CD4-positive, CD25-positive, alpha-beta regulatory T cell (primary cell): ENCODE measurements at regions not wholly inside any gene's neighbourhood (a gene's known extent, or its start where the extent isn't known, plus 50 kb on each side); places are given as distances from the start of the nearest gene placed in this dataset.
A peak's percentile ranks its signal among the peaks of the same experiment; 100 is the strongest.

Experiments used
- ATAC-seq, 2 donors: fragments of 150-1000 bp; cut with Tn5 transposase; one replicate each; pipeline ENCODE4 v1.10.0; 2021; ENCODE audit warnings: low read depth in 2 of 2, moderate number of reproducible peaks in 2 of 2, moderate library complexity in 1 of 2
- DNase-seq, 3 donors: peaks; one replicate each; pipeline versions ENCODE4 v3.0.0 to v3.0.0-alpha.2; 2012 to 2022; ENCODE audit warnings: mixed read lengths in 1 of 3
- H3K27ac ChIP-seq: one replicate; pipeline ENCODE4 v1.7.0; 2013; ENCODE audit warnings: mild to moderate bottlenecking, low read length; ENCODE audit not compliant: insufficient read depth, poor library complexity, severe bottlenecking
- H3K27me3 ChIP-seq: one replicate; pipeline ENCODE4 v1.7.0; 2013; ENCODE audit warnings: low read length; ENCODE audit not compliant: control insufficient read depth, insufficient read depth
- H3K36me3 ChIP-seq: one replicate; pipeline ENCODE4 v1.7.0; 2013; ENCODE audit warnings: mild to moderate bottlenecking, low read length, moderate library complexity; ENCODE audit not compliant: control insufficient read depth, insufficient read depth
- H3K4me1 ChIP-seq: 2 replicates; pipeline ENCODE4 v1.7.0; 2013; ENCODE audit warnings: mild to moderate bottlenecking, low read length; ENCODE audit not compliant: insufficient read depth, control insufficient read depth, poor library complexity, severe bottlenecking
- H3K4me3 ChIP-seq: one replicate; pipeline ENCODE4 v1.7.0; 2013; ENCODE audit warnings: low read depth, mild to moderate bottlenecking, low read length, moderate library complexity
- H3K9me3 ChIP-seq, 2 experiments: 1 replicate in 1 of 2; 2 replicates in 1 of 2; pipeline ENCODE4 v1.7.0; 2013; ENCODE audit warnings: low read length in 2 of 2, mild to moderate bottlenecking in 1 of 2, moderate library complexity in 1 of 2; ENCODE audit not compliant: control insufficient read depth in 2 of 2
- H3K27ac Mint-ChIP-seq, 3 donors: one replicate each; pipeline ENCODE4 v1.8.0; 2020 to 2022; ENCODE audit warnings: mild to moderate bottlenecking in 3 of 3, mixed read lengths in 3 of 3, moderate library complexity in 2 of 3
- H3K27me3 Mint-ChIP-seq: one replicate; pipeline ENCODE4 v1.8.0; 2022; ENCODE audit warnings: mild to moderate bottlenecking, mixed read lengths
- H3K36me3 Mint-ChIP-seq: one replicate; pipeline ENCODE4 v1.8.0; 2020; ENCODE audit warnings: mixed read lengths
- H3K4me1 Mint-ChIP-seq, 4 donors: one replicate each; pipeline ENCODE4 v1.8.0; 2020 to 2022; ENCODE audit warnings: mixed read lengths in 4 of 4, mild to moderate bottlenecking in 1 of 4
- H3K4me3 Mint-ChIP-seq, 4 donors: one replicate each; pipeline ENCODE4 v1.8.0; 2020 to 2022; ENCODE audit warnings: mild to moderate bottlenecking in 4 of 4, mixed read lengths in 4 of 4, moderate library complexity in 3 of 4
- H3K9me3 Mint-ChIP-seq, 7 donors: one replicate each; pipeline ENCODE4 v1.8.0; 2020 to 2022; ENCODE audit warnings: mixed read lengths in 7 of 7, mild to moderate bottlenecking in 3 of 7, moderate library complexity in 2 of 7

DNA sequence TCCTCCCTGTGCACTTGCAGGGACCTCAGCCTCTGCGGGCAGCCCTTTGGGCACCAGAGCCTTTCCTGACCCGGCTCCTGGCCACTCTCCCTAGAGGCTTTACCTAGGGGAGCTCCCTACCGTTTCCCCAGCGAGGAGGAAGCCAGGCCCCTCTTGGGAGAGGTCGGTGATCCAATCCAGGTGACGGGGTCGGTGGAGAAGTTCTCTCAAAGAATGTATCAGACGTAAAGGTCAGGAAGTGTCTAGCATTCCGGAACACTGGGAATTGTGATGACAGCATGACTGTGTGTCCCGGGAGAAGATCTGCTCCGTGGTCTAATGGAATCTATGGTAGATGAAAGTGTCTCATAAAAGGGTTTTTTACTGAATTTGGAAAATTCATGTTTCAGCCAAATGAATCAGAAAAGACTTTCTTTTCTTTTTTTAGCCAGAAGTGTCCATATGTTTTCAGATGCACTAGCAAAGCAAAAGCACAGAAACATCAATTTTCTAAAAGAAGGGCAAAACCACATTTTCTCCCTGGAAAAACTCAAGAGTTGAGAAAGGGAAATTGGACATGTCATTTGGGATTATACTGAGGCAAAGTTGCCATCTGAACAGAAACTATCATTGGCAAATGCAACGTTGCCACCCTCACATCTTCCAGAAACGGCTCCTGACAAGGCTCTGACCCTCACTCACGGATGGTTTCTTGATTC is 289.4 kb downstream of the THBS2 start:
- no peak overlapping the region for H3K27ac Mint-ChIP-seq
- no peaks in the 10 kb centered on the region for H3K36me3 ChIP-seq
- no peaks in the 10 kb centered on the region for H3K4me1 ChIP-seq
- H3K36me3 Mint-ChIP-seq = no peaks in the 10 kb centered on the region
- H3K9me3 Mint-ChIP-seq = no peaks in the 10 kb centered on the region
- H3K4me3 ChIP-seq = no peak overlapping the region
- no peak overlapping the region for H3K4me3 Mint-ChIP-seq
- H3K4me1 Mint-ChIP-seq = peaks cover 0 to 1% (median 0%) of the 10 kb centered on the region in 4 donors
- H3K27me3 ChIP-seq = peaks cover 2% of the 10 kb centered on the region
- H3K27me3 Mint-ChIP-seq = peaks cover 15% of the 10 kb centered on the region
- no peaks in the 10 kb centered on the region for H3K9me3 ChIP-seq
- H3K27ac ChIP-seq = no peak overlapping the region
- DNase-seq (no peak), ATAC-seq (no peak)

DNA sequence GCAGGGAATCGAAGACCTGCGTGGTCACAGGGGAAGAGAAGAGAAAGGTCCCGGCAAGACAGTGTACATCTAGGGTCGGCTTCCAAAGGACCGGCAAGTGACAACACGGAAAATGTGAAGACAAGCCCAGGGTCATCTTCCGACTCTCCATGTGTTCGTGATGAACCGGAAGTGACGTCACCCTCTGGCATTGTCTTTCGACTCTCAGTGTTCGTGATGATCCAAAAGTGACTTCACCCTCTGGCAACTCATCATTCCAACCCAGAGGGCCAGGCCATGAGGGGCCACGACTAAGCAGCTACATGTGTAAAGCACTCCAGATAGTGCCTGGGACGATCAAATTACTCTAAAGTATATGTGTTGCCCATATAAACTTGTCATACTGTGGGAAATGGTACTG is 290.8 kb downstream of the THBS2 start:
- Histone ChIP-seq H3K27ac (no peak overlapping the region), H3K4me1 (no peaks in the 10 kb centered on the region), H3K4me3 (no peak overlapping the region), H3K36me3 (no peaks in the 10 kb centered on the region), H3K9me3 (no peaks in the 10 kb centered on the region), H3K27me3 (peaks cover 2% of the 10 kb centered on the region)
- no peak overlapping the region for H3K4me3 Mint-ChIP-seq
- H3K27me3 Mint-ChIP-seq = peaks cover 18% of the 10 kb centered on the region
- H3K36me3 Mint-ChIP-seq = no peaks in the 10 kb centered on the region
- peaks cover 0 to 1% (median 0%) of the 10 kb centered on the region in 4 donors for H3K4me1 Mint-ChIP-seq
- H3K9me3 Mint-ChIP-seq = no peaks in the 10 kb centered on the region
- H3K27ac Mint-ChIP-seq = no peak overlapping the region
- ATAC-seq (no peak), DNase-seq (no peak)

DNA sequence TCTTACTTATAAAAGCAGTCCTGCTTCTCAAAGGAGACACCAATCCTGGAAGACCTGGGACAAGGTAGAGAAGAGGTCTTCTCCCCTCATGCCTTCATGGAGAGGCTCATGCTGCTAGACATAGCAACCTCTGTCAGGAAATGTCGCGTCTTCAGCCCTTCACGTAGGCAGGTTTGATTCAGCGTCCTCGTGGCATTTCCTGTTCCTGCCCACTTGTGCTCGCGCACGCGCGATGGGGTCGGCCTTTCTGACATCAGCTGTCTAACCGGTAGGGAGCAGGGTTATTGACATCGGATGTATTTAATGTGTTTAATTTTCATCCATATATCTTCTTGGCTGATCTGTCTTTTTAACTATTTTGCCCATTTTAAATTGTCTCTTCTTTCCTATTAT is 292.4 kb downstream of the THBS2 start:
- Histone ChIP-seq H3K9me3 (no peaks in the 10 kb centered on the region), H3K4me3 (no peak overlapping the region), H3K4me1 (no peaks in the 10 kb centered on the region), H3K27me3 (peaks cover 2% of the 10 kb centered on the region), H3K36me3 (no peaks in the 10 kb centered on the region), H3K27ac (no peak overlapping the region)
- Mint-ChIP-seq H3K36me3 (no peaks in the 10 kb centered on the region), H3K9me3 (peaks cover 0 to 1% (median 0%) of the 10 kb centered on the region in 7 donors), H3K4me1 (peaks cover 0 to 1% (median 0%) of the 10 kb centered on the region in 4 donors), H3K27me3 (peaks cover 9% of the 10 kb centered on the region), H3K27ac (no peak overlapping the region), H3K4me3 (no peak overlapping the region)
- no peak for DNase-seq
- ATAC-seq = no peak

DNA sequence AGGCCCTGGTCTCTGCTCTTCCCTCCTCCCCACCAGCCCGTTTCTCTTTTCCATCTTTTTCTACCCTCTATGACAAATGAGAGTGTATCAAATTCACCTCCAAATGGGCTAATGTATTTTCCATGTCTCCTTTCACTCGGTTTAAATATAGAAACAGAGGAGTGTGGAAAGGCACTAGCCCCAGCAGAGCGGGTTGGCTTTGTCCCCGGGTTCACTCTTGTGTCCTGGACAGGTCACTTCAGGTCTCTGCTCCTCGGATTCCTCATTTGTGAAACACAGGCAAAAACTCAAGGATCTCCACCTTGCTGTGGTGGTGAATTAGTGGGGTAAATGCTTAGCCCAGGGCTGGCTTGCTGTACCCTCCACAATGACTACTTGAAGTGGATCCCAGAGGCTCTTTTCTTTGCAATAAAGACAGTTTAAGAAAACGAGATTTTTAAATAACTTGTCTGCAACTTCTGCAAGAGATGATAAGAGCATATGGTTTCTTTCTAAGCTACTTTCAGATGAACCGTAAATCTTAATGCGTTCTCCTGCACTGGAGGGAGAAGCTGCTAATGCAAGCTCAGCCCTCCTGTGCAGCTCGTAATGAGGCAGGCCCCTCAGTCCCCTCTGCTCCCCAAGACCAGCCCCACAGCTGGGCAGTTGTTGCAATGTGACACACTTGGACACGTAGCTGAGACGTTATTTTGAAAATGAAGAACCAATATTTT is 292.9 kb downstream of the THBS2 start:
- H3K36me3 Mint-ChIP-seq = no peaks in the 10 kb centered on the region
- H3K9me3 Mint-ChIP-seq = peaks cover 0 to 1% (median 0%) of the 10 kb centered on the region in 7 donors
- DNase-seq (no peak), ATAC-seq (no peak)
- Histone ChIP-seq H3K27ac (no peak overlapping the region), H3K4me3 (no peak overlapping the region), H3K4me1 (no peaks in the 10 kb centered on the region), H3K27me3 (peaks cover 2% of the 10 kb centered on the region), H3K36me3 (no peaks in the 10 kb centered on the region), H3K9me3 (no peaks in the 10 kb centered on the region)
- H3K27ac Mint-ChIP-seq = no peak overlapping the region
- H3K27me3 Mint-ChIP-seq = peaks cover 6% of the 10 kb centered on the region
- no peak overlapping the region for H3K4me3 Mint-ChIP-seq
- H3K4me1 Mint-ChIP-seq = peaks cover 0 to 1% (median 0%) of the 10 kb centered on the region in 4 donors

DNA sequence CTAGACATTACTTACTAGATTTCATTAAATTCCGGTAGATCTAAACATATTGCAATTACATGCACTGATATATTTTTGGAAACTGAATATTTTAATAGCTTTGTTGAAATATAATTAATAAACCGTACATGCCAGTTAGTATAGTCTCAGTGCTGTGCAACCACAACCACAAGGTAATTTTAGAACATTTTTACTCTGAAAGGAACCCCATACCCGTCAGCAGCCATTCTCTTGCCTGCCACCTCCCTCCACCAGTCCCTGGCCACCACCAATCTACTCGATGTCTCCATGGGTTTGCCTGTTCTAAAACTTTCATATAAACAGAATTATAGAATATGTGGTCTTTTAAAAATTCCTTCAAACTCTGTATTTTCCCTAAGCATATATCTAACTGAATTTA is 293.9 kb downstream of the THBS2 start:
- H3K9me3 ChIP-seq = no peaks in the 10 kb centered on the region
- ATAC-seq (no peak), DNase-seq (no peak)
- Mint-ChIP-seq H3K4me3 (no peak overlapping the region), H3K4me1 (peaks cover 0 to 1% (median 0%) of the 10 kb centered on the region in 4 donors), H3K27ac (no peak overlapping the region), H3K9me3 (peaks cover 0 to 1% (median 0%) of the 10 kb centered on the region in 7 donors), H3K36me3 (no peaks in the 10 kb centered on the region), H3K27me3 (peaks cover 10% of the 10 kb centered on the region)
- H3K36me3 ChIP-seq = no peaks in the 10 kb centered on the region
- no peak overlapping the region for H3K27ac ChIP-seq
- peaks cover 5% of the 10 kb centered on the region for H3K27me3 ChIP-seq
- H3K4me3 ChIP-seq = no peak overlapping the region
- H3K4me1 ChIP-seq = no peaks in the 10 kb centered on the region

DNA sequence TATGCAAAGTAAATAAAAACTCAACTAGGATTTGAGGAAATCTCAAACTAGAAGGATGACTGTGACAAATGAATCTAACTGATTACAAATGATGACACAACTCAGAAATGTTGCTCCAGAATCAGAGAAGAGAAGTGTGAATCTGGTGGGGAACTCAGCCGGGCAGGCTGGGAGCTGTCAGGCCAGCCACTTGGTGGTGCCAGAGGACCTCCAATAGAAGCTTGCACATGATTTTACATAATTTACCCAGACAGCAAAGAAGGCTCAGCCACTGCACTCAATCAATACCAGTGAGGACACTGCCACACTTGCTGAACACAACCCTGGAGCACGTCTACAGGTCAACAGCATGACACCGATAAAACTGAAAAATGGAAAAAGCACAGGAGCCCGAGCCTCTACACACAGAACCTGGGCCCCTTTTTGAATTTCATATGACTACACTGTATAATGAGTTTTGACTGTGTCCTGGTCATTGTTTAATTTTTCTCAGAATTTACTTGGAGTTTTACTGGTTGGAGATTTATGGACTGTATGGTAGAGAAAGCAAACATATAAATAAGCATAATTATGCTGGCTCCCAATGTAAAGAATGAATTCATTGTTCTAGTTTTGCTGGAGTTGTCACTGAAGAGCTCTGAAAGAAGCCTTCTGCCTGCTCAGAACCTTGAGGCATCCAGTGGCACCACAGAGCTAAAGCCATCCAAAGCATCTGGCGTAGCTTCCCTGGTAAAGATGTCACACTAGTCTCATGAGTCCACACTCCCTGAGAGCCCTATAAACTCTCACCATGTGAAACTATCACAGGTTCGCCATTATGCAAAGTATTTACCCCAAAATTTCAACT is 296.5 kb downstream of the THBS2 start:
- no peak overlapping the region for H3K27ac Mint-ChIP-seq
- no peak overlapping the region for H3K4me3 Mint-ChIP-seq
- DNase-seq = peak; percentile 12 to 39 (median 16)
- H3K36me3 Mint-ChIP-seq = no peaks in the 10 kb centered on the region
- H3K4me3 ChIP-seq = no peak overlapping the region
- peaks cover 3% of the 10 kb centered on the region for H3K27me3 ChIP-seq
- H3K36me3 ChIP-seq = no peaks in the 10 kb centered on the region
- no peaks in the 10 kb centered on the region for H3K4me1 ChIP-seq
- H3K4me1 Mint-ChIP-seq = no peaks in the 10 kb centered on the region
- peaks cover 0 to 1% (median 0%) of the 10 kb centered on the region in 7 donors for H3K9me3 Mint-ChIP-seq
- peak in 1 of 2 donors; percentile 43 for ATAC-seq
- no peaks in the 10 kb centered on the region for H3K9me3 ChIP-seq
- H3K27ac ChIP-seq = no peak overlapping the region
- peaks cover 10% of the 10 kb centered on the region for H3K27me3 Mint-ChIP-seq

DNA sequence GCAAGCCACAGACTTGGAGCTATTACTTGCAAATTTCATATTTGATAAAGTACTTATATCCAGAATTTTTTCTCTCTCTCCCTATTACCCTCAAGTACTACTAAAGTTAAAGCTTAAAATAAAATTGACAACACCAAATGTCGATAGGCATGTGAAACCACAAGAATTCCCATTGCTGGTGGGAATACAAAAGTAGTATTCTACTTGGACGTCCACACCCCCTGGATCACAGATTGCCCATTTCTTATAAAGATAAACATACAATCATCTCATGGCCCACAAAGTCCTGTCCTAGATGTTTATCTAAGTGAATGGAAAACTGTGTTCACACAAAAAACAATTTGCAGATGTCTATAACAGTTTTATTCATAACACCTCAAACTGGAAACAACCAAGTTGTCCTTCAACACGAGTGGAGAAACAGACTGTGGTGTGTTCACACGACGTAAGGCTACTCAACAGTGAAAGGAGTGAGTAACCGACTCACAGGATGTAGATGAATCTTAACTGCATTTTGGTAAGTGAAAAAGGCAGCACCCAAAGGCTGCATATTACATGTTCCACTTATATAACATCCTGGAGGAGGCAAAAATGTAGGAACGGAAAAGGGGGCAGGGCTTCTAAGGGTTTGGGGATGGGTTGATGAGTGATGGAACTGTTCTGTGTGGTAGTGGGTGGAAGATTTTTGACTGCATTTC is 297.4 kb downstream of the THBS2 start:
- peaks cover 0 to 1% (median 0%) of the 10 kb centered on the region in 7 donors for H3K9me3 Mint-ChIP-seq
- no peak for ATAC-seq
- no peak overlapping the region for H3K4me3 Mint-ChIP-seq
- no peak for DNase-seq
- Histone ChIP-seq H3K4me3 (no peak overlapping the region), H3K36me3 (no peaks in the 10 kb centered on the region), H3K4me1 (no peaks in the 10 kb centered on the region), H3K9me3 (no peaks in the 10 kb centered on the region), H3K27ac (no peak overlapping the region), H3K27me3 (peaks cover 3% of the 10 kb centered on the region)
- peaks cover 10% of the 10 kb centered on the region for H3K27me3 Mint-ChIP-seq
- H3K36me3 Mint-ChIP-seq = no peaks in the 10 kb centered on the region
- H3K4me1 Mint-ChIP-seq = no peaks in the 10 kb centered on the region
- no peak overlapping the region for H3K27ac Mint-ChIP-seq
